GM12865 (cell line): ENCODE measurements at regions not wholly inside any gene's neighbourhood (a gene's known extent, or its start where the extent isn't known, plus 50 kb on each side); places are given as distances from the start of the nearest gene placed in this dataset.
"Not testable (repeated sequence)": the region's sequence is repeated elsewhere in the genome, so short reads cannot be mapped to it uniquely, and the experiment has no call there.

Experiments used
- DNase-seq: peaks from one replicate; pipeline ENCODE4 v3.0.0; 2010; ENCODE audit warnings: low read depth
- H3K4me3 ChIP-seq: 2 replicates; pipeline ENCODE4 v1.5.1; 2011; ENCODE audit warnings: mild to moderate bottlenecking, low read depth, low read length, control low read depth
- CTCF ChIP-seq: IDR thresholded peaks from 2 replicates; pipeline ENCODE4 v1.5.1; 2011; ENCODE audit warnings: low read length, control low read depth, low read depth, inconsistent platforms; ENCODE audit not compliant: insufficient read depth; ENCODE audit errors: missing control alignments

GRCh38 chr7:39758234-39758970 lies 135.0 kb downstream of the RALA start:
- TF ChIP-seq CTCF = no peak
- no peak overlapping the region for H3K4me3 ChIP-seq
- no peak for DNase-seq

- no peak for DNase-seq
- no peak overlapping the region for H3K4me3 ChIP-seq
- TF ChIP-seq CTCF = no peak
These were observed 138.1 kb downstream of the RALA start for GRCh38 chr7:39761449-39761848.

- not testable (repeated sequence) for H3K4me3 ChIP-seq, DNase-seq
These were observed 139.1 kb downstream of the RALA start for GRCh38 chr7:39762466-39762865.

- H3K4me3 ChIP-seq, DNase-seq: not testable (repeated sequence)
These were observed 139.5 kb downstream of the RALA start for GRCh38 chr7:39762881-39763280.

- not testable (repeated sequence) for DNase-seq
These were observed 142.5 kb downstream of the RALA start for GRCh38 chr7:39765833-39766232.

GRCh38 chr7:39768439-39768838 lies 145.1 kb downstream of the RALA start:
- not testable (repeated sequence) for H3K4me3 ChIP-seq, DNase-seq

More at GRCh38 chr7:39765833-39766232, 142.5 kb downstream of the RALA start:
- not testable (repeated sequence) for H3K4me3 ChIP-seq

- peak; percentile 12 for DNase-seq
These were observed 151.0 kb downstream of the RALA start for GRCh38 chr7:39774341-39774851.

GRCh38 chr7:39781557-39781956 lies 158.2 kb downstream of the RALA start:
- not testable (repeated sequence) for DNase-seq, H3K4me3 ChIP-seq

More at GRCh38 chr7:39774341-39774851, 151.0 kb downstream of the RALA start:
- not testable (repeated sequence) for H3K4me3 ChIP-seq

- H3K4me3 ChIP-seq, DNase-seq: not testable (repeated sequence)
These were observed 163.1 kb downstream of the RALA start for GRCh38 chr7:39786440-39786839.

GRCh38 chr7:39791035-39791434 lies 159.0 kb upstream of the CDK13 start:
- H3K4me3 ChIP-seq, DNase-seq: not testable (repeated sequence)

GRCh38 chr7:39791911-39792310 lies 158.1 kb upstream of the CDK13 start:
- DNase-seq, H3K4me3 ChIP-seq: not testable (repeated sequence)

- DNase-seq, H3K4me3 ChIP-seq: not testable (repeated sequence)
These were observed 157.0 kb upstream of the CDK13 start for GRCh38 chr7:39793026-39793425.

GRCh38 chr7:39793851-39794250 lies 156.2 kb upstream of the CDK13 start:
- not testable (repeated sequence) for H3K4me3 ChIP-seq, DNase-seq

GRCh38 chr7:39796947-39797346 lies 153.1 kb upstream of the CDK13 start:
- not testable (repeated sequence) for DNase-seq

GRCh38 chr7:39798077-39798476 lies 152.0 kb upstream of the CDK13 start:
- not testable (repeated sequence) for H3K4me3 ChIP-seq

More at GRCh38 chr7:39796947-39797346, 153.1 kb upstream of the CDK13 start:
- not testable (repeated sequence) for H3K4me3 ChIP-seq

More at GRCh38 chr7:39798077-39798476, 152.0 kb upstream of the CDK13 start:
- not testable (repeated sequence) for DNase-seq
